Thyroid gland (tissue), 4 donors: ENCODE measurements at regions not wholly inside any gene's neighbourhood (a gene's known extent, or its start where the extent isn't known, plus 50 kb on each side); places are given as distances from the start of the nearest gene placed in this dataset.

Experiments used
- POLR2A ChIP-seq, 2 donors: fragments of 450-650 bp; IDR thresholded peaks; one replicate each; pipeline ENCODE4 v1.6.1; 2017; ENCODE audit warnings: antibody characterized with exemption in 2 of 2, mild to moderate bottlenecking in 2 of 2, moderate library complexity in 1 of 2
- TF ChIP-seq, protein P1 (sequence below), 6 experiments: fragments of 200-600 bp in 3 of 6; fragments of 450-650 bp in 3 of 6; sonication (generic) in 3 of 6; IDR thresholded peaks; one replicate each; pipeline ENCODE4 v1.5.1; 2016 to 2019; ENCODE audit warnings: antibody characterized with exemption in 6 of 6, mild to moderate bottlenecking in 2 of 6, inconsistent platforms in 1 of 6, moderate library complexity in 1 of 6

DNA sequence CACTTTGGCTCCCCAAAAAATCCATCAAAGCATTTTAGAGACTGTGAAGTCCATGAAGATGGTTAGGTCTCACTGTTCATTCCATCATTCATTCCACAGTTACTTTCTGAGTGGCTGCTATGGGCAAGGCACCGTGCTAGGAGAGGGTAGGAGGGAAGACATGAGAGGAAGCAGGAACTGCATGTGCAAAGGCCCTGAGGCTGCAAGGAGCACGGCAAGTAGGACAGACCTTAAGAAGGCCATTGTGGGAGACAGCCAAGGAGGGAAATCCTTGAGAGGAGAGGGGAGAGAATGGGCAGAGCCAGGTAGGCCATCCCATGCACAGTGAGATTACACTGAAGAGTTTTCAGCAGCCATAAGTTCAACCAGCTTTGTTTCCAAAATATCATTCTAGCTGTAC, 196.2 kb upstream of the DYNLRB2 start:
- TF ChIP-seq, protein P1, sequence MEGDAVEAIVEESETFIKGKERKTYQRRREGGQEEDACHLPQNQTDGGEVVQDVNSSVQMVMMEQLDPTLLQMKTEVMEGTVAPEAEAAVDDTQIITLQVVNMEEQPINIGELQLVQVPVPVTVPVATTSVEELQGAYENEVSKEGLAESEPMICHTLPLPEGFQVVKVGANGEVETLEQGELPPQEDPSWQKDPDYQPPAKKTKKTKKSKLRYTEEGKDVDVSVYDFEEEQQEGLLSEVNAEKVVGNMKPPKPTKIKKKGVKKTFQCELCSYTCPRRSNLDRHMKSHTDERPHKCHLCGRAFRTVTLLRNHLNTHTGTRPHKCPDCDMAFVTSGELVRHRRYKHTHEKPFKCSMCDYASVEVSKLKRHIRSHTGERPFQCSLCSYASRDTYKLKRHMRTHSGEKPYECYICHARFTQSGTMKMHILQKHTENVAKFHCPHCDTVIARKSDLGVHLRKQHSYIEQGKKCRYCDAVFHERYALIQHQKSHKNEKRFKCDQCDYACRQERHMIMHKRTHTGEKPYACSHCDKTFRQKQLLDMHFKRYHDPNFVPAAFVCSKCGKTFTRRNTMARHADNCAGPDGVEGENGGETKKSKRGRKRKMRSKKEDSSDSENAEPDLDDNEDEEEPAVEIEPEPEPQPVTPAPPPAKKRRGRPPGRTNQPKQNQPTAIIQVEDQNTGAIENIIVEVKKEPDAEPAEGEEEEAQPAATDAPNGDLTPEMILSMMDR (IDR thresholded peaks at IDR 0.05): no peak
- no peak for TF ChIP-seq POLR2A (IDR thresholded peaks at IDR 0.05)
